Naive thymus-derived CD4-positive, alpha-beta T cell (primary cell): ENCODE measurements at regions not wholly inside any gene's neighbourhood (a gene's known extent, or its start where the extent isn't known, plus 50 kb on each side); places are given as distances from the start of the nearest gene placed in this dataset.
"Not testable (repeated sequence)": the region's sequence is repeated elsewhere in the genome, so short reads cannot be mapped to it uniquely, and the experiment has no call there.

Experiments
- ATAC-seq: fragments of 150-1000 bp; cut with Tn5 transposase; 2 replicates; pipeline ENCODE4 v1.10.0; 2021; ENCODE audit warnings: mild to moderate bottlenecking, moderate library complexity
- CTCF ChIA-PET: fragments of 350-600 bp; sonication (Branson Sonifier 250); formaldehyde crosslinking; loops from one replicate; lab custom pipeline; 2021; ENCODE audit warnings: antibody characterized with exemption; lab: Charles Lee
- POLR2A ChIA-PET: fragments of 350-600 bp; sonication (Branson Sonifier 250); formaldehyde crosslinking; loops from one replicate; lab custom pipeline; 2021; ENCODE audit warnings: antibody characterized with exemption, inconsistent platforms; lab: Charles Lee
- DNase-seq, 9 donors: peaks; one replicate each; pipeline versions ENCODE4 v3.0.0 to v3.0.0-alpha.2; 2020 to 2022; ENCODE audit warnings: mixed read lengths in 1 of 9
- H3K27ac ChIP-seq: one replicate; pipeline ENCODE4 v1.7.0; 2013; ENCODE audit warnings: mild to moderate bottlenecking, low read depth, low read length, moderate library complexity
- H3K27me3 ChIP-seq, 2 donors: one replicate each; pipeline ENCODE4 v1.7.0; 2013; ENCODE audit warnings: low read length in 2 of 2, mild to moderate bottlenecking in 2 of 2, moderate library complexity in 2 of 2; ENCODE audit not compliant: control insufficient read depth in 2 of 2, insufficient read depth in 2 of 2
- H3K36me3 ChIP-seq, 3 experiments: 1 replicate in 2 of 3; 2 replicates in 1 of 3; pipeline ENCODE4 v1.7.0; 2013; ENCODE audit warnings: low read length in 3 of 3, mild to moderate bottlenecking in 3 of 3, moderate library complexity in 1 of 3; ENCODE audit not compliant: insufficient read depth in 3 of 3, control insufficient read depth in 2 of 3
- H3K4me1 ChIP-seq, 2 donors: one replicate each; pipeline ENCODE4 v1.7.0; 2013; ENCODE audit warnings: low read length in 2 of 2, mild to moderate bottlenecking in 2 of 2, moderate library complexity in 1 of 2; ENCODE audit not compliant: control insufficient read depth in 2 of 2, insufficient read depth in 2 of 2
- H3K4me3 ChIP-seq: 2 replicates; pipeline ENCODE4 v1.7.0; 2013; ENCODE audit warnings: mild to moderate bottlenecking, low read length
- H3K9me3 ChIP-seq, 3 experiments: 1 replicate in 2 of 3; 2 replicates in 1 of 3; pipeline ENCODE4 v1.7.0; 2013; ENCODE audit warnings: low read length in 3 of 3; ENCODE audit not compliant: control insufficient read depth in 2 of 3
- H3K27ac Mint-ChIP-seq, 9 donors: one replicate each; pipeline ENCODE4 v1.8.0; 2020 to 2022; ENCODE audit warnings: mixed read lengths in 9 of 9, mild to moderate bottlenecking in 8 of 9, moderate library complexity in 5 of 9, inconsistent platforms in 2 of 9
- H3K27me3 Mint-ChIP-seq, 5 donors: one replicate each; pipeline ENCODE4 v1.8.0; 2021 to 2022; ENCODE audit warnings: mixed read lengths in 5 of 5, mild to moderate bottlenecking in 1 of 5
- H3K36me3 Mint-ChIP-seq, 5 donors: one replicate each; pipeline ENCODE4 v1.8.0; 2020 to 2022; ENCODE audit warnings: mixed read lengths in 5 of 5, mild to moderate bottlenecking in 3 of 5, inconsistent platforms in 1 of 5
- H3K4me1 Mint-ChIP-seq, 7 donors: one replicate each; pipeline ENCODE4 v1.8.0; 2020 to 2022; ENCODE audit warnings: mixed read lengths in 7 of 7, mild to moderate bottlenecking in 3 of 7, inconsistent platforms in 1 of 7
- H3K4me3 Mint-ChIP-seq, 10 donors: one replicate each; pipeline ENCODE4 v1.8.0; 2020 to 2022; ENCODE audit warnings: mild to moderate bottlenecking in 10 of 10, mixed read lengths in 10 of 10, moderate library complexity in 6 of 10, inconsistent platforms in 2 of 10
- H3K9me3 Mint-ChIP-seq, 11 donors: one replicate each; pipeline ENCODE4 v1.8.0; 2020 to 2022; ENCODE audit warnings: mixed read lengths in 11 of 11, mild to moderate bottlenecking in 4 of 11, inconsistent platforms in 1 of 11, moderate library complexity in 1 of 11
- intact Hi-C, 2 donors: fragments of 100-400 bp; cut with micrococcal nuclease; formaldehyde crosslinking; loops; one replicate each; pipeline ENCODE4 v1.15.1; 2023

GRCh38 chr12:34228046-34228445 is 205.8 kb downstream of the ALG10 start:
- CTCF ChIA-PET, H3K4me1 ChIP-seq, H3K9me3 ChIP-seq, H3K4me1 Mint-ChIP-seq, H3K27me3 ChIP-seq, H3K36me3 ChIP-seq, intact Hi-C loops, H3K27ac Mint-ChIP-seq, DNase-seq, POLR2A ChIA-PET, ATAC-seq, H3K4me3 Mint-ChIP-seq, H3K36me3 Mint-ChIP-seq, H3K4me3 ChIP-seq, H3K27ac ChIP-seq: not testable (repeated sequence)
- peaks cover 5 to 29% (median 12%) of the 10 kb centered on the region in 11 donors for H3K9me3 Mint-ChIP-seq
- peaks cover 0 to 25% (median 17%) of the 10 kb centered on the region in 5 donors for H3K27me3 Mint-ChIP-seq

- H3K4me3 Mint-ChIP-seq, H3K36me3 Mint-ChIP-seq, ATAC-seq, H3K27ac Mint-ChIP-seq, H3K9me3 ChIP-seq, CTCF ChIA-PET, POLR2A ChIA-PET, H3K36me3 ChIP-seq, DNase-seq, H3K4me1 ChIP-seq, H3K27me3 ChIP-seq, intact Hi-C loops, H3K4me3 ChIP-seq, H3K27ac ChIP-seq, H3K4me1 Mint-ChIP-seq: not testable (repeated sequence)
- H3K9me3 Mint-ChIP-seq: peaks cover 5 to 29% (median 12%) of the 10 kb centered on the region in 11 donors
- peaks cover 0 to 25% (median 17%) of the 10 kb centered on the region in 5 donors for H3K27me3 Mint-ChIP-seq
Measured at GRCh38 chr12:34229033-34229432, 206.7 kb downstream of the ALG10 start.

GRCh38 chr12:34233618-34234017 is 211.3 kb downstream of the ALG10 start:
- intact Hi-C loops: no loop called here
- H3K27ac Mint-ChIP-seq: no peak overlapping the region
- H3K4me3 Mint-ChIP-seq: no peak overlapping the region
- Histone ChIP-seq H3K4me3 (no peak overlapping the region), H3K27ac (no peak overlapping the region), H3K27me3 (no peaks in the 10 kb centered on the region), H3K9me3 (no peaks in the 10 kb centered on the region), H3K36me3 (no peaks in the 10 kb centered on the region), H3K4me1 (no peaks in the 10 kb centered on the region)
- ChIA-PET POLR2A (no interaction called here), CTCF (no interaction called here)
- peaks cover 0 to 18% (median 7%) of the 10 kb centered on the region in 5 donors for H3K27me3 Mint-ChIP-seq
- H3K9me3 Mint-ChIP-seq: peaks cover 0 to 5% (median under 1%) of the 10 kb centered on the region in 11 donors
- no peaks in the 10 kb centered on the region for H3K4me1 Mint-ChIP-seq
- no peak for DNase-seq
- H3K36me3 Mint-ChIP-seq: peaks cover 0 to 5% (median 0%) of the 10 kb centered on the region in 5 donors
- ATAC-seq: no peak

- ATAC-seq (no peak), DNase-seq (no peak)
- Histone ChIP-seq H3K27me3 (no peaks in the 10 kb centered on the region), H3K36me3 (no peaks in the 10 kb centered on the region), H3K4me1 (no peaks in the 10 kb centered on the region), H3K9me3 (no peaks in the 10 kb centered on the region), H3K4me3 (no peak overlapping the region), H3K27ac (no peak overlapping the region)
- POLR2A ChIA-PET: no interaction called here
- Mint-ChIP-seq H3K4me3 (no peak overlapping the region), H3K36me3 (no peaks in the 10 kb centered on the region), H3K27ac (no peak overlapping the region), H3K4me1 (no peaks in the 10 kb centered on the region), H3K27me3 (peaks cover 0 to 5% (median 0%) of the 10 kb centered on the region in 5 donors), H3K9me3 (peaks cover 0 to 3% (median 0%) of the 10 kb centered on the region in 11 donors)
- intact Hi-C loops: no loop called here
- CTCF ChIA-PET: no interaction called here
Measured at GRCh38 chr12:34236073-34236472, 213.8 kb downstream of the ALG10 start.

- intact Hi-C loops: no loop called here
- H3K36me3 ChIP-seq: no peaks in the 10 kb centered on the region
- ATAC-seq (no peak), DNase-seq (no peak)
- H3K4me1 ChIP-seq: no peaks in the 10 kb centered on the region
- no peak overlapping the region for H3K27ac Mint-ChIP-seq
- ChIA-PET CTCF (no interaction called here), POLR2A (no interaction called here)
- no peak overlapping the region for H3K27ac ChIP-seq
- H3K9me3 ChIP-seq: no peaks in the 10 kb centered on the region
- peaks cover 0 to 19% (median 10%) of the 10 kb centered on the region in 5 donors for H3K27me3 Mint-ChIP-seq
- no peak overlapping the region for H3K4me3 Mint-ChIP-seq
- H3K36me3 Mint-ChIP-seq: no peaks in the 10 kb centered on the region
- H3K27me3 ChIP-seq: no peaks in the 10 kb centered on the region
- H3K9me3 Mint-ChIP-seq: peaks cover 0 to 5% (median 2%) of the 10 kb centered on the region in 11 donors
- no peak overlapping the region for H3K4me3 ChIP-seq
- no peaks in the 10 kb centered on the region for H3K4me1 Mint-ChIP-seq
Measured at GRCh38 chr12:34244608-34245007, 222.3 kb downstream of the ALG10 start.

- DNase-seq (no peak), ATAC-seq (no peak)
- Histone ChIP-seq H3K4me3 (no peak overlapping the region), H3K4me1 (no peaks in the 10 kb centered on the region), H3K27ac (no peak overlapping the region), H3K9me3 (no peaks in the 10 kb centered on the region), H3K36me3 (no peaks in the 10 kb centered on the region), H3K27me3 (no peaks in the 10 kb centered on the region)
- Mint-ChIP-seq H3K36me3 (no peaks in the 10 kb centered on the region), H3K27ac (peak overlapping the region in 1 of 9 donors; percentile 15), H3K4me3 (no peak overlapping the region), H3K4me1 (no peaks in the 10 kb centered on the region), H3K9me3 (peaks cover 0 to 6% (median 0%) of the 10 kb centered on the region in 11 donors), H3K27me3 (peaks cover 0 to 16% (median 10%) of the 10 kb centered on the region in 5 donors)
- intact Hi-C loops: no loop called here
- POLR2A ChIA-PET: no interaction called here
- CTCF ChIA-PET: no interaction called here
Measured at GRCh38 chr12:34249271-34249670, 227.0 kb downstream of the ALG10 start.

- H3K4me1 Mint-ChIP-seq, H3K4me3 Mint-ChIP-seq, H3K4me3 ChIP-seq, H3K36me3 ChIP-seq, H3K9me3 ChIP-seq, DNase-seq, H3K27ac Mint-ChIP-seq, H3K9me3 Mint-ChIP-seq, H3K27me3 ChIP-seq, CTCF ChIA-PET, H3K36me3 Mint-ChIP-seq, H3K4me1 ChIP-seq, ATAC-seq, POLR2A ChIA-PET, intact Hi-C loops, H3K27ac ChIP-seq: not testable (repeated sequence)
- H3K27me3 Mint-ChIP-seq: peaks cover 0 to 11% (median 10%) of the 10 kb centered on the region in 5 donors
Measured at GRCh38 chr12:34251879-34252278, 229.6 kb downstream of the ALG10 start.
